IMR-90 (cell line): ENCODE measurements at regions not wholly inside any gene's neighbourhood (a gene's known extent, or its start where the extent isn't known, plus 50 kb on each side); places are given as distances from the start of the nearest gene placed in this dataset.

ENCODE experiments used
- ATAC-seq: fragments of 200-7000 bp; cut with Tn5 transposase; 2 replicates; pipeline ENCODE4 v1.9.1; 2020; ENCODE audit warnings: low read depth, mild to moderate bottlenecking, moderate library complexity
- BruUV-seq: library from RNA; stranded (reverse); fragments of 400-500 nt; replicated peaks from 2 replicates; lab custom pipeline; 2021; lab: Mats Ljungman, UMichigan
- CTCF ChIA-PET: fragments of 300-600 bp; formaldehyde crosslinking; extraction: SDS; loops from one replicate; lab custom pipeline; 2021; ENCODE audit warnings: antibody characterized with exemption; lab: Yijun Ruan, JAX
- POLR2A ChIA-PET: fragments of 300-600 bp; sonication (Branson Sonifier 250); formaldehyde crosslinking; loops from one replicate; lab custom pipeline; 2022; ENCODE audit warnings: antibody characterized with exemption; ENCODE audit not compliant: unreplicated experiment; lab: Charles Lee
- DNase-seq: peaks from one replicate; pipeline ENCODE4 v3.0.0; 2013
- H2AFZ ChIP-seq: replicated peaks from 2 replicates; pipeline ENCODE3; 2013; ENCODE audit warnings: low read length, mild to moderate bottlenecking; ENCODE audit not compliant: poor library complexity
- H2AK5ac ChIP-seq: 2 replicates; pipeline ENCODE4 v1.6.1; 2013; ENCODE audit warnings: low read depth, low read length, inconsistent platforms
- H2AK9ac ChIP-seq: replicated peaks from 2 replicates; pipeline ENCODE3; 2013; ENCODE audit warnings: mild to moderate bottlenecking, low read depth, low read length, moderate library complexity; ENCODE audit not compliant: poor library complexity
- H2BK120ac ChIP-seq: 2 replicates; pipeline ENCODE4 v1.6.1; 2013; ENCODE audit warnings: low read depth, low read length, inconsistent platforms
- H2BK15ac ChIP-seq: 3 replicates; pipeline ENCODE4 v1.6.1; 2013; ENCODE audit warnings: low read depth, low read length, inconsistent platforms
- H2BK20ac ChIP-seq: 2 replicates; pipeline ENCODE4 v1.6.1; 2013; ENCODE audit warnings: low read depth, mild to moderate bottlenecking, inconsistent platforms, low read length, moderate library complexity
- H2BK5ac ChIP-seq: 2 replicates; pipeline ENCODE4 v1.6.1; 2013; ENCODE audit warnings: mild to moderate bottlenecking, low read depth, low read length, inconsistent platforms; ENCODE audit not compliant: poor library complexity, severe bottlenecking
- H3K14ac ChIP-seq: replicated peaks from 2 replicates; pipeline ENCODE4 v1.6.1; 2013; ENCODE audit warnings: low read depth, low read length, inconsistent platforms
- H3K18ac ChIP-seq: 2 replicates; pipeline ENCODE4 v1.6.1; 2013; ENCODE audit warnings: low read depth, low read length, control low read depth
- H3K23ac ChIP-seq: 2 replicates; pipeline ENCODE4 v1.6.1; 2013; ENCODE audit warnings: low read depth, low read length, inconsistent platforms
- H3K27ac ChIP-seq: 2 replicates; pipeline ENCODE4 v1.5.1; 2013; ENCODE audit warnings: mild to moderate bottlenecking, control low read depth, low read length; ENCODE audit not compliant: insufficient read depth
- H3K27me3 ChIP-seq: 2 replicates; pipeline ENCODE4 v1.6.1; 2013; ENCODE audit warnings: low read length; ENCODE audit not compliant: control insufficient read depth, insufficient read depth
- H3K36me3 ChIP-seq: 2 replicates; pipeline ENCODE4 v1.6.1; 2013; ENCODE audit warnings: low read length, mixed read lengths; ENCODE audit not compliant: control insufficient read depth, insufficient read depth
- H3K4ac ChIP-seq: 2 replicates; pipeline ENCODE4 v1.6.1; 2013; ENCODE audit warnings: low read depth, low read length, inconsistent platforms
- H3K4me1 ChIP-seq: 2 replicates; pipeline ENCODE4 v1.6.1; 2013; ENCODE audit warnings: low read length, mixed read lengths; ENCODE audit not compliant: control insufficient read depth, insufficient read depth
- H3K4me2 ChIP-seq: 2 replicates; pipeline ENCODE4 v1.6.1; 2013; ENCODE audit warnings: low read depth, mild to moderate bottlenecking, control low read depth, low read length, moderate library complexity
- H3K4me3 ChIP-seq: 2 replicates; pipeline ENCODE4 v1.5.1; 2013; ENCODE audit warnings: low read depth, mild to moderate bottlenecking, control low read depth, low read length, moderate library complexity; ENCODE audit not compliant: insufficient read depth
- H3K56ac ChIP-seq: 2 replicates; pipeline ENCODE4 v1.6.1; 2013; ENCODE audit warnings: low read length, inconsistent platforms; ENCODE audit not compliant: insufficient read depth; ENCODE audit errors: extremely low read depth
- H3K79me1 ChIP-seq, 2 experiments: 2 replicates each; pipeline ENCODE4 v1.6.1; 2013; ENCODE audit warnings: low read length in 2 of 2, inconsistent platforms in 1 of 2, low read depth in 1 of 2
- H3K9ac ChIP-seq: 2 replicates; pipeline ENCODE4 v1.6.1; 2013; ENCODE audit warnings: low read depth, low read length, control low read depth
- H3K9me1 ChIP-seq: 2 replicates; pipeline ENCODE4 v1.6.1; 2013; ENCODE audit warnings: low read length, inconsistent platforms; ENCODE audit not compliant: insufficient read depth
- H3K9me3 ChIP-seq: 2 replicates; pipeline ENCODE4 v1.6.1; 2013; ENCODE audit warnings: low read length; ENCODE audit not compliant: control insufficient read depth, insufficient read depth
- H4K20me1 ChIP-seq: 2 replicates; pipeline ENCODE4 v1.6.1; 2013; ENCODE audit warnings: low read length, inconsistent platforms; ENCODE audit not compliant: insufficient read depth
- H4K5ac ChIP-seq: 2 replicates; pipeline ENCODE4 v1.6.1; 2013; ENCODE audit warnings: mild to moderate bottlenecking, low read depth, low read length, control low read depth
- H4K8ac ChIP-seq, 2 experiments: 2 replicates each; pipeline ENCODE4 v1.6.1; 2013; ENCODE audit warnings: low read depth in 2 of 2, low read length in 2 of 2, control low read depth in 1 of 2, inconsistent platforms in 1 of 2
- H4K91ac ChIP-seq: 2 replicates; pipeline ENCODE4 v1.6.1; 2013; ENCODE audit warnings: low read depth, low read length, inconsistent platforms; ENCODE audit not compliant: insufficient read depth
- BHLHE40 ChIP-seq: fragments of 150-350 bp; IDR thresholded peaks from 2 replicates; pipeline ENCODE4 v1.6.1; 2016; ENCODE audit warnings: mild to moderate bottlenecking, low read depth, low read length
- CEBPB ChIP-seq: IDR thresholded peaks from 2 replicates; pipeline ENCODE4 v1.6.1; 2012; ENCODE audit warnings: low read depth, low read length, improper control_type of control experiment
- FOS ChIP-seq: fragments of 150-350 bp; IDR thresholded peaks from 2 replicates; pipeline ENCODE4 v1.6.1; 2016; ENCODE audit warnings: low read depth, low read length
- MAFK ChIP-seq: IDR thresholded peaks from 2 replicates; pipeline ENCODE4 v1.6.1; 2012; ENCODE audit warnings: low read depth, low read length, improper control_type of control experiment
- NFE2L2 ChIP-seq: fragments of 150-350 bp; IDR thresholded peaks from 2 replicates; pipeline ENCODE4 v1.6.1; 2016; ENCODE audit warnings: low read depth, mild to moderate bottlenecking, low read length
- POLR2A ChIP-seq: IDR thresholded peaks from 2 replicates; pipeline ENCODE4 v1.6.1; 2012; ENCODE audit warnings: mild to moderate bottlenecking, low read depth, low read length
- RAD21 ChIP-seq: IDR thresholded peaks from 2 replicates; pipeline ENCODE4 v1.6.1; 2012; ENCODE audit warnings: low read length, improper control_type of control experiment
- RFX5 ChIP-seq: IDR thresholded peaks from 2 replicates; pipeline ENCODE4 v1.8.0; 2012; ENCODE audit warnings: low read depth, mild to moderate bottlenecking, low read length, moderate library complexity
- SMC3 ChIP-seq: fragments of 150-350 bp; IDR thresholded peaks from 2 replicates; pipeline ENCODE4 v1.6.1; 2016; ENCODE audit warnings: low read depth, mild to moderate bottlenecking, antibody characterized with exemption, low read length, moderate library complexity
- WGBS, 2 experiments: methylation state at CpG; one replicate each; pipeline versions ENCODE4 v1.1.5 to v1.1.7; 2013; ENCODE audit warnings: missing lambda C conversion rate in 2 of 2; ENCODE audit not compliant: insufficient read length in 1 of 2; ENCODE audit errors: extremely low coverage in 2 of 2; 5-methylcytosine and 5-hydroxymethylcytosine counted together
- dilution Hi-C: fragments of 300-500 bp; cut with HindIII; formaldehyde crosslinking; loops from one replicate; pipeline ENCODE4 v1.14.3; 2018; ENCODE audit warnings: low sequenced_read_pairs; ENCODE audit not compliant: unreplicated experiment
- in situ Hi-C: fragments of 300-500 bp; cut with MboI; formaldehyde crosslinking; loops from 3 replicates; pipeline ENCODE4 v1.14.3; 2019; ENCODE audit warnings: low sequenced_read_pairs, inconsistent platforms, mixed read lengths
- intact Hi-C: fragments of 100-400 bp; cut with micrococcal nuclease; formaldehyde crosslinking; loops from 2 replicates; pipeline ENCODE4 v1.10.0; 2022
- TF ChIP-seq, protein P1 (sequence below): fragments of 150-350 bp; IDR thresholded peaks from 2 replicates; pipeline ENCODE4 v1.6.1; 2017; ENCODE audit warnings: mild to moderate bottlenecking, antibody characterized with exemption, low read length, low read depth
- TF ChIP-seq, protein P2 (sequence below): fragments of 150-350 bp; IDR thresholded peaks from 2 replicates; pipeline ENCODE4 v1.6.1; 2016; ENCODE audit warnings: low read depth, mild to moderate bottlenecking, low read length, moderate library complexity, borderline replicate concordance

DNA sequence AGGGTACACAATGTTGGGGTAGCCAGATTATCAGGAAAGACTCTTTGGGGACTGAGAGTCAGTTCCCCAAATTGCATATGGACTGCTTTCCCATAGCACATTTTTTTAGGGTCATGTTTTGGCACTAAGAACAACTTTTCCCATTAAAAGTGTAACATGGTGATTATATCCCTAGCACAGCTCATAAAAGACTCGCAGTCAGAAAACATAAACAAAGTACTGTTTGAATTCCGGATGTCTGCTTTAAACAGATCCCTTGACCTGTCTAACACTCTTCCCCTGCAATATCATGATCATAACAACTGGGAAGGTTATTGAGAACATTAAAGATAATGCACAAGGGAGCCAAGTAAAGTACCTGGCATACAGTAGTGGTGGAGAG lies 262.2 kb downstream of the ASXL3 start:
- intact Hi-C loops (loop anchor here (10.0 kb wide), 1 partner anchor 205 kb away; no protein-coding TSS in a partner anchor), in situ Hi-C loops (no loop called here), dilution Hi-C loops (no loop called here)
- no peak overlapping the region for H2AK5ac ChIP-seq
- no peak overlapping the region for H4K91ac ChIP-seq
- H3K56ac ChIP-seq, result no peak overlapping the region
- H2BK5ac ChIP-seq, result no peak overlapping the region
- no peak overlapping the region for H2BK20ac ChIP-seq
- H2BK120ac ChIP-seq, result no peak overlapping the region
- no peak overlapping the region for H3K4ac ChIP-seq
- H3K27ac ChIP-seq, result no peak overlapping the region
- CTCF ChIA-PET, result interaction anchor here (1.1 to 1.5 kb wide), 2 partner anchors 8 to 283 kb away, joined by 4 read pairs; no protein-coding TSS in a partner anchor
- no peaks in the 10 kb centered on the region for H3K9me3 ChIP-seq
- no TSS peak for BruUV-seq
- no peaks in the 10 kb centered on the region for H3K9me1 ChIP-seq
- no peak overlapping the region for H3K9ac ChIP-seq
- DNase-seq (no peak), ATAC-seq (no peak)
- WGBS, 2 experiments, result no CpG with 5 or more reads among the region's 2 CpGs
- H2AK9ac ChIP-seq, result no peak overlapping the region
- no peaks in the 10 kb centered on the region for H3K36me3 ChIP-seq
- H3K79me1 ChIP-seq, result no peaks in the 10 kb centered on the region
- H3K4me1 ChIP-seq, result no peaks in the 10 kb centered on the region
- H3K14ac ChIP-seq, result no peak overlapping the region
- H3K4me3 ChIP-seq, result no peak overlapping the region
- no peak overlapping the region for H2AFZ ChIP-seq
- no peak for TF ChIP-seq MAFK
- TF ChIP-seq, protein P1, sequence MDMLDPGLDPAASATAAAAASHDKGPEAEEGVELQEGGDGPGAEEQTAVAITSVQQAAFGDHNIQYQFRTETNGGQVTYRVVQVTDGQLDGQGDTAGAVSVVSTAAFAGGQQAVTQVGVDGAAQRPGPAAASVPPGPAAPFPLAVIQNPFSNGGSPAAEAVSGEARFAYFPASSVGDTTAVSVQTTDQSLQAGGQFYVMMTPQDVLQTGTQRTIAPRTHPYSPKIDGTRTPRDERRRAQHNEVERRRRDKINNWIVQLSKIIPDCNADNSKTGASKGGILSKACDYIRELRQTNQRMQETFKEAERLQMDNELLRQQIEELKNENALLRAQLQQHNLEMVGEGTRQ, result no peak
- no peak for TF ChIP-seq BHLHE40
- no peak for TF ChIP-seq RFX5
- TF ChIP-seq RAD21, result no peak
- TF ChIP-seq CEBPB, result no peak
- TF ChIP-seq FOS, result no peak
- TF ChIP-seq SMC3, result no peak
- no peak for TF ChIP-seq NFE2L2
- TF ChIP-seq POLR2A, result no peak
- TF ChIP-seq, protein P2, sequence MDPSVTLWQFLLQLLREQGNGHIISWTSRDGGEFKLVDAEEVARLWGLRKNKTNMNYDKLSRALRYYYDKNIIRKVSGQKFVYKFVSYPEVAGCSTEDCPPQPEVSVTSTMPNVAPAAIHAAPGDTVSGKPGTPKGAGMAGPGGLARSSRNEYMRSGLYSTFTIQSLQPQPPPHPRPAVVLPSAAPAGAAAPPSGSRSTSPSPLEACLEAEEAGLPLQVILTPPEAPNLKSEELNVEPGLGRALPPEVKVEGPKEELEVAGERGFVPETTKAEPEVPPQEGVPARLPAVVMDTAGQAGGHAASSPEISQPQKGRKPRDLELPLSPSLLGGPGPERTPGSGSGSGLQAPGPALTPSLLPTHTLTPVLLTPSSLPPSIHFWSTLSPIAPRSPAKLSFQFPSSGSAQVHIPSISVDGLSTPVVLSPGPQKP, result no peak
- no peak overlapping the region for H3K18ac ChIP-seq
- POLR2A ChIA-PET, result no interaction called here
- H3K27me3 ChIP-seq, result no peaks in the 10 kb centered on the region
- no peak overlapping the region for H4K5ac ChIP-seq
- H4K8ac ChIP-seq, result no peak overlapping the region
- H3K23ac ChIP-seq, result no peak overlapping the region
- no peaks in the 10 kb centered on the region for H4K20me1 ChIP-seq
- no peak overlapping the region for H2BK15ac ChIP-seq
- H3K4me2 ChIP-seq, result no peak overlapping the region
